ENCODE measurements at regions not wholly inside any gene's neighbourhood (a gene's known extent, or its start where the extent isn't known, plus 50 kb on each side); places are given as distances from the start of the nearest gene placed in this dataset.
A peak's percentile ranks its signal among the peaks of the same experiment; 100 is the strongest.
"Not testable (repeated sequence)": the region's sequence is repeated elsewhere in the genome, so short reads cannot be mapped to it uniquely, and the experiment has no call there.

DNA sequence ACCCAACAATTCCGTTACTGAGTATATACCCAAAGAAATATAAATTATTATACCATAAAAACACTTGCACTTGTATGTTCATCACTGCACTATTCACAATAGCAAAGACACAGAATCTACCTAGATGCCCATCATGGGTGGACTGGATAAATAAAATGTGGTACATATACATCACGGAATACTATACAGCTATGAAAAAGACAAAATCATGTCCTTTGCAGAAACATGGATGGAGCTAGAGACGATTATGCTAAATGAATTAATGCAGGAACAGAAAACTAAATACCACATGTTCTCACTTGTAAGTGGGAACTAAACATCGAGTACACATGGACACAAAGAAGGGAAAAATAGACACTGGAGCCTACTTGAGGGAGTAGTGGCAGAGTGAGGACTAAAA lies 185.3 kb downstream of the PYDC2 start:
- no peak for DNase-seq (ENCODE audit: low spot score)

DNA sequence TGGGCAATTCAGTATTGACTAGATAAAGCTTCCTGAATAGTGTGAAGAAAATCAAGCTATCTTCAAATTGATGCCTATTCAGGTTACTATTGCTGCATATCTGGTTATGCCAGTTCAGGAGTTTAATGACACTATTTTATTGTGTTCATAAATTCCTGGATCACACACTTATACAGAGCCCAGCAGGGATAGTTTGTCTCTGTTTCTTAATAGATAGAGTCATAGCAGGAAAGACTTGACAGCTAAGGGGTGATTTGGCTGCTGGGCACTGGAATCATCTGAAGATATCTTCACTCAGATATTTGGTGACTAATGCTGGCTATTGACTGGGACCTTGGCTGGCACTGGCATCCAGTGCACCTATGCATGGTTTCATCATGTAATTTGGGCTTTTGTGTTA lies 187.8 kb downstream of the PYDC2 start:
- DNase-seq (ENCODE audit: low spot score) = no peak

DNA sequence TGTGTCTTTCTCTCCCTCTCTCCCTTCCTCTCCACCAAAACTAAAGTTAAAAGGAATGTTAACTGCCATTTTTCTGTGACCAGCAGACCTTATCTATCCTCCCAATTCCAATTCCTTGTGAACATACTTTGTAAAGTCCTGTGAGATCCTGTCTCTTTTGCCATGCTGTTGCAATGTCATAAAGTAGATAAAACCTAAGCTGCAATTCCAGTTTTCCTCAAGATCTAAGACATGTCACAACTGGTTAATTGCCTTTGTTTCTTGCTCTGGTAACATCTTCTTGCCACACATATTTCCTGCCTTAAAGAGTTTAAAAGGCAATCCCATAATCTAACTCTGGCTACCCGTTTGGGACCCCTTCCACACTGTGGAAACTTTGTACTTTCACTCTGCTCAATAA lies 188.7 kb downstream of the PYDC2 start:
- no peak for DNase-seq (ENCODE audit: low spot score)

DNA sequence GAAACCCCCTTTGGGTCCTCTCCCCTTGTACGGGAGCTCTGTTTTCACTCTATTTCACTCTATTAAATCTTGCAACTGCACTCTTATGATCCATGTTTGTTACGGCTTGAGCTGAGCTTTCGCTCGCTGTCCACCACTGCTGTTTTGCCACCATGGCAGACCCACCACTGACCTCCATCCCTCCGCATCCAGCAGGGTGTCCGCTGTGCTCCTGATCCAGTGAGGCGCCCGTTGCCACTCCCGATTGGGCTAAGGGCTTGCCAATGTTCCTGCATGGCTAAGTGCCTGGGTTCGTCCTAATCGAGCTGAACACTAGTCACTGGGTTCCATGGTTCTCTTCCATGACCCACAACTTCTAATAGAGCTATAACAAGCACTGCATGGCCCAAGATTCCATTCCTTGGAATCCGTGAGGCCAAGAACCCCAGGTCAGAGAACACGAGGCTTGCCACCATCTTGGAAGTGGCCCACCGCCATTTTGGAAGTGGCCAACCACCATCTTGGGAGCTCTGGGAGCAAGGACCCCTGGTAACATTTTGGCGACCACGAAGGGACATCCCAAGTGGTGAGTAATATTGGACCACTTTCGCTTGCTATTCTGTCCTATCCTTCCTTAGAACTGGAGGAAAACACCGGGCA lies 197.9 kb downstream of the PYDC2 start:
- DNase-seq (ENCODE audit: low spot score) = not testable (repeated sequence)

DNA sequence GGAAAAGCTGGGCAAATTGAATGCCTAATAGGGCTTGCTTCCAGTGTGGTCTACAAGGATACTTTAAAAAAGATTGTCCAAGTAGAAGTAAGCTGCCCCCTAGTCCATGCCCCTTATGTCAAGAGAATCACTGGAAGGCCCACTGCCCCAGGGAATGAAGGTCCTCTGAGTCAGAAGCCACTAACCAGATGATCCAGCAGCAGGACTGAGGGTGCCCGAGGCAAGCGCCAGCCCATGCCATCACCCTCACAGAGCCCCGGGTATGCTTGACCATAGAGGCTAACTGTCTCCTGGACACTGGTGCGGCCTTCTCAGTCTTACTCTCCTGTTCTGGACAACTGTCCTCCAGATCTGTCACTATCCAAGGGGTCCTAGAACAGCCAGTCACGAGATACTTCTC lies 201.2 kb downstream of the PYDC2 start:
- DNase-seq (ENCODE audit: low spot score) = not testable (repeated sequence)

DNA sequence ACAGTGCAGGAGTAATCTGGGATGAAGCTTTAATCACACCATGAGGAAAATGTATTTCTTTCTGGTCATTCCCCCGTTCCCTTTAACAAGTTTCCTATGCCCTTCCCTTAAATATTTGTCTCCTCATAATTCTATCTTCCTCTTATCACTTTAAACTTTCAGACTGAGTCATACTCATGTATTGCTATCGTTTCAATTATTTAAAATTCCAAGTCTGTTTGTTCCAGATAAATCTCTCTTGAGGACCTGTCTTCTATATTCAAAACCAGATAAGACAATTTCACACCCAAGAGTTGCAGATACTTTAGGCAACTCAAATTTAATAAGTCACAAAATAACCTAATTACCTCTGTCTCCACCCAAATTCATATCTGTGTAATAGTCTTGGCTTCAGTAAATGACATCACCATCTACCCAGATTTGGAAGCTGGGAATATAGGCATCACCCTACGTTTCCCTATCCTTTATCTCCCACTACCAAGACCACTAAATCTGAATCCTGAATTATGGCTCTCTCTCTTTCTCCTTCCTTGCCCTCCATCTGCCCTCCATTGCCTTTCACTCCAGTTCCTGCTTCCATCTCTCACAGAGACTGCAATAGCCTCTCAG lies 220.1 kb downstream of the PYDC2 start:
- DNase-seq (ENCODE audit: low spot score) = no peak

DNA sequence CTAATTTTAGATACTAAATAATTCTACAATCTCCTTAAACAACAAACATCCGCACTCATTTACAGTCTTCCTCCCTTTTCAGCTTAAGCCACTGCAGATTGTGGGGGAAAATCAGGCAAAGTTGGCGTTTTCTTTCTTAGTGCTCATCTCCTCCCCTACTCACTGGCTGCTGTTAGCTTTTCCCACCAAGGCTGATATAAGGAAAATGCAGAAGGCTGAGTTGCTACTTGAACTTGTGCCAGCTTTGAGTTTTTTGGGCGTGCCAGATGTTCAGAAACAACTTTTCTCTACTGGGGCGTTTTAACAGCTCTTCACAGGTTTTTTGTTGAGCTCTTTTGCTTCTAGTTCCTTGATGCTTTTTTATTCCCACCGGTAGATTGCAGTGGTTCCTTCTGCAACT lies 222.0 kb downstream of the PYDC2 start:
- no peak for DNase-seq (ENCODE audit: low spot score)

DNA sequence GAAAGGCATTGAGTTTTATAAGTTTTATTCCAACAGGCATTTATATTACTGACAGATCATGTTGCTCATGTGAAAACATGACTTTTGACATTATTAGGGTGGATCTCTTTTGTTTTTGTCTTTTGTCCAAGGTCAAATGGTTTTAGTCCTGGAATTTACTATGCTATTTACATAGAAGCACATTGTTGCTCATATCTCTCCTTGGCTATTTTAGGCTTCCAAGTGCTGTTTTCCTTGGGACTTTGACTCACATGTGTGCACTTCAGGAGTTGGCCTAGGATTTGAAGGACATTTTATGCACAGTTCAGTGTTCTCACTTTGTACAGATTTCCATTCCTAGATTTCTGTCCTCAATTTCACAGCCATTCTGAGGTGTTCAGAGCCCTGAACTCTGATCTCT lies 225.7 kb downstream of the PYDC2 start:
- no peak for DNase-seq (ENCODE audit: low spot score)

DNA sequence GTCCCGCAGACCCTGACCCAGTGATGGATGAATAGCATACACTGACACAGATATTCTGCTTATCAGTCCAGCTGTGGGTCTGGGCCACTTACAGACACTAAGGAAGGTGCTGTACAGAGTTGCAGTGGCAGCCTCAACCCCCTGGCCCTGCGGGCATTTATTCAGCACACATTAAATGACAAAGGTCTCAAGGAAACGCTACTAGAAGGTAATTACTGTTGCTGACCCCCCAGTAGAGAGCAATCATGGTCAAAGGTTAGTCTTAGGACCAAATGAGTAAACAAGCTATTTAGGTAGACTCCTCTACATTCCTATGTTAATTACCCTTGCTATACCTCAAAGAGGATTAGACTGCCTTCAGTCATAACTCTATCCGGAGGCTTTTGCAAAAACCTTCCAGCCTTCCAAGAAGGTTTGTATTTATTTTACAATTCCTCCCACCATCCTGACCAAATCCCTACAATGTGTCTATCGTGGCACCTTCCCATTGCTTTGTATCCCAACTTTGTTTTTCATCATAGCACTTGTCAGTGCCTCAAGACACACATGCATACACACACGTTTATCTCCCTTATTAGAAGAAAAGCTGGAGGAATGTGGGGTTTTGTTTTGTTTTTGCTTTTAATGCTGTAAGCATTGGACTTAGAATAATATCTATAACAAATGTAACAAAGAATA lies 227.9 kb downstream of the PYDC2 start:
- no peak for DNase-seq (ENCODE audit: low spot score)

DNA sequence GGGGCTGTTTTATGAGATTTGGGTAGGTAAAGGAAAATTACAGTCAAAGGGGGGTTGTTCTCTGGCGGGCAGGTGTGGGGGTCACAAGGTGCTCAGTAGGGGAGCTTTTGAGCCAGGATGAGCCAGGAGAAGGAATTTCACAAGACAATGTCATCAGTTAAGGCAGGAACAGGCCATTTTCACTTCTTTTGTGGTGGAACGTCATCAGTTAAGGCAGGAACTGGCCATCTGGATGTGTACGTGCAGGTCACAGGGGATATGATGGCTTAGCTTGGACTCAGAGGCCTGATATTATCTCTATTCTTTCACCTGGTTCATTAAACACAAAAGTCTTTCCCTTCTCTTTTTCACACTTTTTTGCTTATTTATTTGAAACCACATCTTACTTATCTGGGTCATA lies 230.2 kb downstream of the PYDC2 start:
- DNase-seq (ENCODE audit: low spot score) = not testable (repeated sequence)

DNA sequence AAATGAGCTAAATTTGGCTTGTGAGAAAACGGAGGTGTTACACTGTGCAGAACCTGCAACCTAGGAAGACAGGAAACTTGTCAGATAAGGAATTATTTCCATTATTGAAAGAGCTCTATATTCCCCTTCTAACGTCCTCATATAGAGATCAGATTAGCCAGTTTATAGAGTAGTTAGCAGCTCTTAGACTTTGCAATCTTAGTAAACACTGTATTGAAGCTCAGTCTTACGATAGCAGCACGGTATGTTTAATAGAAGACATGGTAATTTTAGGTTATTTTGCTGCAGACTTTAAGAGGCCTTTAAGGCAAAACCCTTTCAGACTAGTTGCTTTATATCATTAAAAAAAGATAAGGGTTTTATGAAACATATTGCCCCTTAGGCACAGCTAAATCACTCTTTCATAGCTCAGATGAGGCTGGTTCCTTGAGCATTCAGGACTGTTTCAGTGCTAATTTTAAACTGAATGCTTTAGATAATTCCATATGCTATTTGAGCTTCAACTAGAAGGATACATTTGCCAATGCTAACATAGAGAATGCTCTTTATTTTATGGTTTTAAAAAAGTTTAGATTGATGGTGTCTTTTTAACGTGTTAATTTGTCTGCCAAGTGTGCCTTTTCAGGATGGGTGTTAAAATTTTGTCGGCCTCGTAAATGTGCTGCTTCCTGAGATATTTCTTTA lies 234.3 kb downstream of the PYDC2 start:
- DNase-seq (ENCODE audit: low spot score) = no peak

DNA sequence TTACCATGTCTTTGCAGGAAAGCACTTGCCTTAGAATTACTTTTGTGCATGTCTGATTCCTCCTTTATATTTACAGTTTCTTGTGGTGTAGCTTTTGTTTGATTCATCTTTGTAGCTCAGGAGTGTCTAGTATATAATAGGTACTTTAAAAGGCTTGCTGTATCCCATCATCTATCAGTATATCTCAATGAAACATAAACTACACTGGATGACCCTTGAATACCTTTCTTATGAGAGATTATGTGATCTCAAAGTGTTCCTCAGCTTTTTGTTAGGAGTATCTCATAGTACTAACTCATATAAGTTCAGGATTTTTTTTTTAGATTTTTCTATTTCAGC lies 234.8 kb downstream of the PYDC2 start:
- DNase-seq (ENCODE audit: low spot score) = no peak

DNA sequence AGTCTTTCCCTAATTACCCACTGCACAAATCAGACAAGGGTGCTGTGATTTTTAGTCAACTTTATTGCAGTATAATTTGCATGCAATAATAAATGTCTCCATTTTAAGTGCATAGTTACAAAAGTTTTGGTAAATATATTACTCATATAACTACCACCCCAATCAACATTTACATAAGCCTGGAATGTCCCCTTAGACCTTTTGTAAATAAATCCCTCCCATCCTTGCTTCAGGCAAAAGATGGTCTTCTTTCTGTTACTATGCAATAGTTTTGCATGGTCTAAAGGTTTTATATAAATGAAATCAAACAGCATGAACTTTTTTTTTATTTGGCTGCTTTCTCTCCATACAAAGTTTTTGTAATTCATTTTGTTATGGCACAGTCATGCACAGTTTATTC lies 235.4 kb downstream of the PYDC2 start:
- DNase-seq (ENCODE audit: low spot score) = no peak

DNA sequence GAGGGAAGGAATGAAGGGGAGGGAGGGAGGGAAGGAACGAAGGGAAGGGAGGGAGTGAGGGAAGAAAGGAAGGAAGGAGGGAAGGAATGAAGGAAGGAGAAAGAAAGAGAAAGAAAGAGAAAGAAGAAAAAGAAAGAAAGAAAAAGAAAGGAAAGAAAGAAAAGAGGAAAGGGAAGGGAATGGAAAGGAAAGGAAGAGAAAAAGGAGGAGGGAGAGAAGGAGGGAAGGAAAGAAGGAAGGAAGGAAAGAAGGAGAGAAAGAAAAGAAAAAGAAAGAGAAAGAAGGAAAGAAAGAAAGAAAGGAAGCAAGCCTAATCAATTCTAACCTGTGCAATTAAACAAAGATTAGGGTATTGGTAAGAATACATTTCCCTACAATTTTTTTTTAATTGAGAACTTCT lies 238.6 kb downstream of the PYDC2 start:
- DNase-seq (ENCODE audit: low spot score) = no peak

DNA sequence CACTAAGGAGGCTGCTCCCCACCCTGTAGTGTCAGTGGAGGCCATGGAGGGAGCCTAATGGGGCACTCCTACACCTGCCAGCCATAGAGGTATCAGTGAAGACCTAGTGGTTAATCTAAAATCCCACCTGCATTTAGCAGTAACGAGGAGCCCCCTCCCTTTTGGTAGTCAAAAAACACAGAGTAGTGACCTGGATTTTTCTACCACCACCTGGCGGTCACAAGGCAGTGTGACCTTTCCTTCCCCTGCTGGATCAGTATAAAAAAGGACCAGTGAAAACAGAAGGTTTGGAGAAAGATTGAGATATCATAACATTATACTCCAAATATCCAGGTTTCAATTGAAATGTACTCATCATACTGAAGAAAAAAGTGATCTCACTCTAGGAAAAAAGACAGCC lies 241.2 kb downstream of the PYDC2 start:
- DNase-seq (ENCODE audit: low spot score) = no peak

DNA sequence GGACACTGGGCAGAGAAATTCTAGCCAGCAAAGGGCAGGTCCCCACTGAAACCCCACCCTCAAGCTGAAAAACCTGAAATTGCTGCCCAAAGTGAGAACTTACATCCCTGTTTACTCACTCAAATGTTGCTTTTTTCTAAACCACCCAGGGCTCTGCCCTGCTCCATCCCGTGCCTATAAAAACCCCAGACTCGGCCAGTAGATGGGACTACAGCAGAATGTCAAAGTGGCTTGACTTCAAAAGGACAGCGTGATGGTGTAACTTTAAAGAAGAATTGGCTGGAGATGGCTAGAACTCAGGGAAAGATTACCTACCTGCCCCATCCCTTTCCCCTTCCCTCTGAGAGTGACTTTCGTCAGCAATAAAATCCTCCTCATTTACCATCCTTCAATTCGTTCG lies 246.9 kb downstream of the PYDC2 start:
- DNase-seq (ENCODE audit: low spot score) = no peak

DNA sequence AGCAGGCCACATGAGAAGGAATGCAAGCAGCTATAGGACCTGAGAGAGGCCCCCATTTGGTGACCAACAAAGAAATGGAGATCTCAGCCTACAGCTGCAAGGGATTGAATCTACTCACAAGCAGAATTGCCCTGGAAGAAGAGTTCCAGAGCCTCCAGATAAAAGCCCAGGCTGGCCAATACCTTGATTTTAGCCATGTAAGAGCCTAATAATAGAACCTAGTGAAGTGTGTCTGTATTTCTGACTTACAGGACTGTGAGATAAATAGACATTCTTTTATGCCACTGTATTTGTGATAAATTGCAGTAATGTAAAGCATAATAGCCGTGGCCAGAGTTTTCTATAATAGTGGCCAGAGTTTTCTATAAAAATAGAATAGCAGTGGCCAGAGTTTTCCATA lies 254.6 kb downstream of the PYDC2 start:
- DNase-seq (ENCODE audit: low spot score) = no peak

DNA sequence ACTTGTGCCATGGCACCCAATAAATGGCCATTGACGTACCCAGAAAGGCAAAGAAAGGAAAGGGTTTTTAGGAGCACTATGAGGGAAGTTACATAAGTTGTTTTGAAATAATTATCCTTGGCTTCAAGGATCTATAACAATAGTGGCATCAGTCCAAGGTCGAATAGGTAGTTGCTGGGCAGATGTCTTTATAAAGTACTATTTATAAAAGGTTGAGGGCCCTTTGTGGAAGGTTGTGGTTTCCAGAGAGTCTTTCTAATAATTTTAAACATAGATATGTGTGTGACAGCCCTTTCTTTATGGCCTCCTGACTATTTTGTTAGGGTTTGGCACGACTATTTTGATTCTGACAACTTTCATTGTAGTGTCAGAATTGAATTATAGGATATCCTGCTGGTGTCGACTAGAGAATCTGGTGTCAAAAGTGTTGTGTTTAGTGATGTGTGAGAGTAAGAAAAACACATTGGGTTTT lies 260.5 kb downstream of the PYDC2 start:
- no peak for DNase-seq (ENCODE audit: low spot score)

DNA sequence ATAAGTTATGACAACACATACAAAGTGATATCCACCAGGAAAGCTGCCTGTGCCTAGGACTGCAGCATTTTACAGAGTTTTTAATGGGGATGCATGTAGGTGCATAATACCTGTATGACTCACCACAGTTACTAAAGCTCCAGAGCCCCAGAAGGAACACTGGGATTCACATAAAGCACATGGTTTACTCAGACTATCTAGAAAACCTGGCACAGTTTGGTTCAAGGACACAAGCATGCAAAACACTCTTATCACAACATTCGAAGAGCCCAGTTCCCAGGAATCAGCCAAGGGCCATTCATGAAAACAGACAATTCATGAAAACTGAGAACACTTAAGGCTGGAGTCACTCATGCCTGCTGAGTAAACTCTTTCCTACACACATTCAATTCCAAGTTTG lies 261.0 kb downstream of the PYDC2 start:
- no peak for DNase-seq (ENCODE audit: low spot score)

DNA sequence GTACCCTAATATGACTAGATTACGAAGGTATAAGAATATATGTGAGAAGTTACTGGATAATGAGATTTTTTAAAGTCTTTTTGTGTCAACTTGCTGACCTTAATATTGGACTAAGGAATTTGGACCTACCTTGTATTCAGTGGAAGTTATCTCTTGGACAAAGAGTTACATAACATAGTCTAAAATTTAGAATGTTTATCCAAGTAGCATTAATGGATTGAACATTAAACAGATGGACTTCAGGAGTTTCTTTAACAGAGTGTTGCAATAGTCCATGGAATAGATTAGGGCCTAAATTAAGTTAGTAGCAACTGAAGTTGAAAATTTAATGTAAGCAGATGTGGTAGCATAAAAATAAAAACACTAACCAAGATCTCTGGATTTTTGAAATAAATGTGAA lies 266.4 kb downstream of the PYDC2 start:
- DNase-seq (ENCODE audit: low spot score) = no peak

DNA sequence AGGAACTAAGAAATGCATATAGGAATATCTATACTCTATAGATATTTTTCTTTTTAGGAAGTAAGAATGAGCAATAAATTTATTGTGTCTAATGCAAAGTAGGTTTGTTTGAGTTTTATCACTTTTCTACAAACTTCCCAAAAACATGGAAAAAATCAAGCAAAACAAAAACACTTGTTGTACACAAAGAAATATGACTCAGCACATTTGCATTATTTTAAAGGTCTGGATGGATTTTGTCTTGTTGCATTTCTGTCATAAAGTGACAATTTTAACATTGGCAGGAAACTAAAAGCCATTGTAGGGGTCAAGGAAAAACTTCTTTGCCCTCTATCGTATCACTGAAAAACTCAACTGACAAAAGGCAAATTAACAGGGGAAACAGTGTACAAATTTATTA lies 267.2 kb downstream of the PYDC2 start:
- DNase-seq (ENCODE audit: low spot score) = no peak

DNA sequence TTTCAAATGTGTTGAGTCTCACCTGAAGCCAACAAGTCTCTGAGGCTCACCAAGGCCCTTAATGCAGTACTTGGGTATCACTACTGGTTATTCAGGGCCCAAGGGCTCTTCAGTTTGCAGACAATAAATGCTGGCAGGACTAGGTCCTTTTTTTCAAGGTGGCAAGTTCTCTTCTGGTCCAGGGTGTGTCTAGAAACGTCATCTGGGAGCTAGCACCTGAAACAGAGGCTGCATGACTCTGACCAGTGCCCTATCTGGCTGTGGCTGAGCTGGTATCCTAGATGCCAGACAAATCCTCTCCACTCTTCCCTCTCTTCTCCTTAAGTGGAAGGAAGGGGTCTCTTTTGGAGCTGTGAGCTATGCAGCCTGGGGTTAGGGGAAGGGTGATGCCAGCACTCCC lies 276.8 kb downstream of the PYDC2 start:
- no peak for DNase-seq (ENCODE audit: low spot score)

DNA sequence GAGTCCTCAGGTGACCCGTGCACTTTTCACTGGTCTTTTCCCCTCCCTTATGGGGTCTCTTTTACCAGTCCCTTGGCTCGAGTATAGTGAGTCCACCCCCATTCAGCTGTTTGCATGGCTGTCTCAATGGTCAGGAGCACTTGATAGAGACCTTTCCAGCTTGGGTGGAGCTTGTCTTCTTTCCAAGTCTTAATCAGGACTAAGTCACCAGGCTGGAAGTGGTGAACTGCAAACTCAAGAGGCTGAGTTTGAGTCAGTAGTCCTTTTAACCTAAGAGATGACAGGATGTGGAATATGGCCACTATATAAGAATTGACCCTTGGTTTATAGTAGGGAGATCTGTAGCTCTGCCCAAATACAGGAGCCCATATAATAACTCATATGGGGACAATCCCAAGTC lies 279.7 kb downstream of the PYDC2 start:
- DNase-seq (ENCODE audit: low spot score) = peak; percentile 49

Measured in kidney tubule cell (primary cell).